GM18505 (cell line): ENCODE measurements at regions not wholly inside any gene's neighbourhood (a gene's known extent, or its start where the extent isn't known, plus 50 kb on each side); places are given as distances from the start of the nearest gene placed in this dataset.
A peak's percentile ranks its signal among the peaks of the same experiment; 100 is the strongest.

Source experiments
- ATAC-seq: cut with Tn5 transposase; IDR thresholded peaks from one replicate; pipeline ENCODE4 v1.9.1; 2021; ENCODE audit not compliant: unreplicated experiment
- POLR2A ChIP-seq: IDR thresholded peaks from 4 replicates; pipeline ENCODE4 v1.6.1; 2011; ENCODE audit warnings: borderline replicate concordance; ENCODE audit not compliant: insufficient read depth, insufficient read length; ENCODE audit errors: extremely low read depth

GRCh38 chr13:78022164-78022877 is 103.7 kb upstream of the EDNRB start:
- peak; percentile 100 for ATAC-seq
- no peak for TF ChIP-seq POLR2A

GRCh38 chr13:78020861-78021260 is 102.2 kb upstream of the EDNRB start:
- no peak for TF ChIP-seq POLR2A
- ATAC-seq, result no peak

- ATAC-seq, result no peak
These were observed 97.2 kb upstream of the EDNRB start for GRCh38 chr13:78015782-78016181.

GRCh38 chr13:78012046-78012445 is 93.4 kb upstream of the EDNRB start:
- no peak for TF ChIP-seq POLR2A
- ATAC-seq, result no peak

More at GRCh38 chr13:78015782-78016181, 97.2 kb upstream of the EDNRB start:
- no peak for TF ChIP-seq POLR2A

- TF ChIP-seq POLR2A, result no peak
These were observed 86.2 kb upstream of the EDNRB start for GRCh38 chr13:78004821-78005220.

GRCh38 chr13:77999746-78000145 is 81.1 kb upstream of the EDNRB start:
- no peak for ATAC-seq
- TF ChIP-seq POLR2A, result no peak

More at GRCh38 chr13:78004821-78005220, 86.2 kb upstream of the EDNRB start:
- ATAC-seq, result no peak

- no peak for ATAC-seq
- TF ChIP-seq POLR2A, result no peak
These were observed 75.5 kb upstream of the EDNRB start for GRCh38 chr13:77994166-77994565.

- ATAC-seq, result no peak
- TF ChIP-seq POLR2A, result no peak
These were observed 72.4 kb upstream of the EDNRB start for GRCh38 chr13:77991003-77991402.

GRCh38 chr13:77989281-77989680 is 70.7 kb upstream of the EDNRB start:
- no peak for ATAC-seq
- TF ChIP-seq POLR2A, result no peak

GRCh38 chr13:77988355-77988754 is 69.7 kb upstream of the EDNRB start:
- no peak for TF ChIP-seq POLR2A

GRCh38 chr13:77986713-77987112 is 68.1 kb upstream of the EDNRB start:
- no peak for TF ChIP-seq POLR2A
- no peak for ATAC-seq

More at GRCh38 chr13:77988355-77988754, 69.7 kb upstream of the EDNRB start:
- no peak for ATAC-seq

GRCh38 chr13:77985866-77986636 is 67.4 kb upstream of the EDNRB start:
- TF ChIP-seq POLR2A, result no peak
- no peak for ATAC-seq

GRCh38 chr13:77981281-77981881 is 62.8 kb upstream of the EDNRB start:
- no peak for TF ChIP-seq POLR2A
- ATAC-seq, result no peak

- ATAC-seq, result no peak
- no peak for TF ChIP-seq POLR2A
These were observed 62.0 kb upstream of the EDNRB start for GRCh38 chr13:77980592-77980991.

GRCh38 chr13:77979721-77980385 is 61.2 kb upstream of the EDNRB start:
- no peak for ATAC-seq
- no peak for TF ChIP-seq POLR2A
